GM12878 (cell line): ENCODE measurements at regions not wholly inside any gene's neighbourhood (a gene's known extent, or its start where the extent isn't known, plus 50 kb on each side); places are given as distances from the start of the nearest gene placed in this dataset.

Source experiments
- ATAC-seq: fragments of 200-7000 bp; cut with Tn5 transposase; 3 replicates; pipeline ENCODE4 v1.9.1; 2020; ENCODE audit warnings: mild to moderate bottlenecking, moderate library complexity
- BruUV-seq: library from RNA; stranded (reverse); fragments of 400-500 nt; replicated peaks from 2 replicates; lab custom pipeline; 2021; lab: Mats Ljungman, UMichigan
- CTCF ChIA-PET: fragments of 300-600 bp; sonication (Branson Sonifier 250); formaldehyde crosslinking; extraction: SDS; loops from one replicate; lab custom pipeline; 2021; ENCODE audit warnings: inconsistent platforms; lab: Yijun Ruan, JAX
- POLR2A ChIA-PET: fragments of 350-600 bp; formaldehyde crosslinking; extraction: SDS; loops from one replicate; lab custom pipeline; 2021; ENCODE audit warnings: inconsistent platforms; lab: Charles Lee
- RAD21 ChIA-PET: fragments of 300-600 bp; sonication (Branson Sonifier 250); formaldehyde crosslinking; loops from one replicate; lab custom pipeline; 2023; ENCODE audit warnings: antibody characterized with exemption; ENCODE audit not compliant: unreplicated experiment; lab: Charles Lee
- SMC1A ChIA-PET: fragments of 300-600 bp; sonication (Branson Sonifier 250); formaldehyde crosslinking; loops from one replicate; lab custom pipeline; 2023; ENCODE audit not compliant: unreplicated experiment, uncharacterized antibody; lab: Charles Lee
- DNase-seq: peaks from one replicate; pipeline ENCODE4 v3.0.0-alpha.2; 2011; ENCODE audit warnings: low read depth, low spot score
- FAIRE-seq: peaks from 3 replicates; lab custom pipeline; 2011; peaks lifted over from hg19 to GRCh38; lab: Jason Lieb, UNC
- H2AFZ ChIP-seq: 2 replicates; pipeline ENCODE4 v1.6.0; 2011; ENCODE audit warnings: low read depth, low read length, control low read depth; ENCODE audit not compliant: control insufficient read depth
- H3K27ac ChIP-seq: 2 replicates; pipeline ENCODE4 v1.5.1; 2011; ENCODE audit warnings: control low read depth; ENCODE audit not compliant: control insufficient read depth, insufficient read depth
- H3K27me3 ChIP-seq, 2 experiments: replicated peaks in 1 of 2; 2 replicates each; pipeline versions ENCODE4 v1.6.0 to v1.6.1; 2011; ENCODE audit warnings: low read length in 1 of 2; ENCODE audit not compliant: control insufficient read depth in 2 of 2, insufficient read depth in 2 of 2
- H3K36me3 ChIP-seq, 2 experiments: 2 replicates each; pipeline ENCODE4 v1.5.1; 2011; ENCODE audit warnings: low read length in 1 of 2; ENCODE audit not compliant: control insufficient read depth in 2 of 2, insufficient read depth in 2 of 2
- H3K4me1 ChIP-seq: 2 replicates; pipeline ENCODE4 v1.6.1; 2011; ENCODE audit warnings: mild to moderate bottlenecking, low read length, moderate library complexity, mixed read lengths; ENCODE audit not compliant: control insufficient read depth, insufficient read depth
- H3K4me2 ChIP-seq: 2 replicates; pipeline ENCODE4 v1.6.0; 2011; ENCODE audit warnings: control low read depth; ENCODE audit not compliant: control insufficient read depth, insufficient read depth
- H3K4me3 ChIP-seq: fragments of 200-600 bp; sonication (generic); 2 replicates; pipeline ENCODE4 v1.5.1; 2016
- H3K79me2 ChIP-seq: 2 replicates; pipeline ENCODE4 v1.6.0; 2011; ENCODE audit warnings: low read length; ENCODE audit not compliant: control insufficient read depth, insufficient read depth
- H3K9ac ChIP-seq: 2 replicates; pipeline ENCODE4 v1.8.0; 2011; ENCODE audit warnings: low read length, control low read depth, mixed read lengths; ENCODE audit not compliant: control insufficient read depth, insufficient read depth
- H3K9me3 ChIP-seq: replicated peaks from 3 replicates; pipeline ENCODE4 v1.5.1; 2011; ENCODE audit warnings: mild to moderate bottlenecking, low read length; ENCODE audit not compliant: control insufficient read depth, insufficient read depth
- H4K20me1 ChIP-seq: 2 replicates; pipeline ENCODE4 v1.6.0; 2011; ENCODE audit not compliant: control insufficient read depth, insufficient read depth
- FOXM1 ChIP-seq: IDR thresholded peaks from 2 replicates; pipeline ENCODE4 v1.6.1; 2012; ENCODE audit warnings: low read depth, mild to moderate bottlenecking, inconsistent platforms, low read length, moderate library complexity
- HDGF ChIP-seq: fragments of 450-650 bp; IDR thresholded peaks from 2 replicates; pipeline ENCODE4 v1.6.1; 2016; ENCODE audit warnings: antibody characterized with exemption
- HSF1 ChIP-seq: fragments of 150-350 bp; IDR thresholded peaks from 2 replicates; pipeline ENCODE4 v1.6.1; 2014; ENCODE audit warnings: mild to moderate bottlenecking, low read depth, low read length
- IKZF1 ChIP-seq: fragments of 450-650 bp; conservative IDR thresholded peaks from 2 replicates; pipeline ENCODE4 v1.6.1; 2017; ENCODE audit warnings: antibody characterized with exemption, mild to moderate bottlenecking
- NBN ChIP-seq: fragments of 450-650 bp; IDR thresholded peaks from 2 replicates; pipeline ENCODE4 v1.6.1; 2016
- NR2C2 ChIP-seq: IDR thresholded peaks from 2 replicates; pipeline ENCODE4 v1.6.1; 2011; ENCODE audit warnings: borderline replicate concordance, low read depth; ENCODE audit not compliant: control insufficient read depth, insufficient read length
- PAX5 ChIP-seq: IDR thresholded peaks from 2 replicates; pipeline ENCODE4 v1.6.1; 2011; ENCODE audit warnings: low read depth, low read length, borderline replicate concordance
- PAX8 ChIP-seq: fragments of 450-650 bp; IDR thresholded peaks from 2 replicates; pipeline ENCODE4 v1.6.1; 2017; ENCODE audit warnings: mild to moderate bottlenecking, moderate library complexity
- RELA ChIP-seq: fragments of 450-650 bp; IDR thresholded peaks from 2 replicates; pipeline ENCODE4 v1.8.0; 2014; ENCODE audit warnings: borderline replicate concordance; ENCODE audit not compliant: partially characterized antibody
- STAT3 ChIP-seq: IDR thresholded peaks from 2 replicates; pipeline ENCODE4 v1.6.1; 2011; ENCODE audit warnings: low read depth, low read length, improper control_type of control experiment
- TBL1XR1 ChIP-seq: IDR thresholded peaks from 2 replicates; pipeline ENCODE4 v1.6.1; 2012; ENCODE audit warnings: low read depth, low read length, improper control_type of control experiment
- TCF3 ChIP-seq: IDR thresholded peaks from 2 replicates; pipeline ENCODE4 v1.6.1; 2012; ENCODE audit warnings: low read depth, mild to moderate bottlenecking, low read length, borderline replicate concordance; ENCODE audit not compliant: insufficient read depth
- ZNF274 ChIP-seq: IDR thresholded peaks from one replicate; pipeline ENCODE4 v1.8.0; 2011; ENCODE audit not compliant: insufficient read length, insufficient read depth
- ZNF622 ChIP-seq: fragments of 450-650 bp; IDR thresholded peaks from 2 replicates; pipeline ENCODE4 v1.6.1; 2017; ENCODE audit warnings: mild to moderate bottlenecking, inconsistent platforms
- WGBS: methylation state at CpG from one replicate; pipeline ENCODE4 v1.1.6; 2016; ENCODE audit warnings: low lambda C conversion rate; ENCODE audit not compliant: insufficient replicate concordance, insufficient coverage; ENCODE audit errors: missing lambda C conversion rate; 5-methylcytosine and 5-hydroxymethylcytosine counted together
- in situ Hi-C: fragments of 300-500 bp; cut with MboI; formaldehyde crosslinking; loops from 9 replicates; pipeline ENCODE4 v1.14.3; 2018; ENCODE audit warnings: mixed read lengths
- intact Hi-C: fragments of 100-400 bp; cut with micrococcal nuclease; formaldehyde crosslinking; loops from one replicate; pipeline ENCODE4 v1.14.2; 2022; ENCODE audit not compliant: unreplicated experiment

GRCh38 chr4:123802933-123803332, 406.3 kb downstream of the SPRY1 start:
- no peak overlapping the region for H2AFZ ChIP-seq
- intact Hi-C loops (no loop called here), in situ Hi-C loops (no loop called here)
- no peaks in the 10 kb centered on the region for H3K27me3 ChIP-seq
- no peak for ATAC-seq
- RAD21 ChIA-PET: no interaction called here
- H3K4me3 ChIP-seq: no peak overlapping the region
- H4K20me1 ChIP-seq: no peaks in the 10 kb centered on the region
- no peak overlapping the region for H3K27ac ChIP-seq
- H3K79me2 ChIP-seq: no peaks in the 10 kb centered on the region
- H3K4me2 ChIP-seq: no peak overlapping the region
- H3K4me1 ChIP-seq: no peaks in the 10 kb centered on the region
- no peaks in the 10 kb centered on the region for H3K36me3 ChIP-seq
- TF ChIP-seq ZNF274 (no peak), TBL1XR1 (no peak), ZNF622 (no peak)
- TF ChIP-seq, all 136 proteins: peak for 0
- no TSS peak for BruUV-seq
- no peak for FAIRE-seq
- ChIA-PET POLR2A (no interaction called here), SMC1A (interaction anchor here (1.4 kb wide), 1 partner anchor 30 kb away, joined by 4 read pairs; no protein-coding TSS in a partner anchor), CTCF (no interaction called here)
- H3K9ac ChIP-seq: no peak overlapping the region
- no peaks in the 10 kb centered on the region for H3K9me3 ChIP-seq
- 0% methylated on average over 2 of the region's 2 CpGs for WGBS
- DNase-seq: no peak

GRCh38 chr4:123804196-123804721, 407.7 kb downstream of the SPRY1 start:
- H3K9ac ChIP-seq: no peak overlapping the region
- in situ Hi-C loops: no loop called here
- ChIA-PET SMC1A (interaction anchor here (1.4 kb wide), 1 partner anchor 31 kb away, joined by 4 read pairs; no protein-coding TSS in a partner anchor), RAD21 (no interaction called here), POLR2A (no interaction called here), CTCF (no interaction called here)
- H4K20me1 ChIP-seq: no peaks in the 10 kb centered on the region
- H3K4me2 ChIP-seq: no peak overlapping the region
- no peak for TF ChIP-seq HSF1
- TF ChIP-seq TCF3: no peak
- no peak for TF ChIP-seq NR2C2
- TF ChIP-seq NBN: no peak
- TF ChIP-seq STAT3: no peak
- no peak for TF ChIP-seq PAX5
- no peak for TF ChIP-seq FOXM1
- no peak for TF ChIP-seq RELA
- no peak for TF ChIP-seq PAX8
- TF ChIP-seq IKZF1: no peak
- no peak for TF ChIP-seq HDGF
- intact Hi-C loops: no loop called here
- H3K4me3 ChIP-seq: no peak overlapping the region
- H3K9me3 ChIP-seq: no peaks in the 10 kb centered on the region
- no peaks in the 10 kb centered on the region; a peak in 1 of 4 replicates for H3K27me3 ChIP-seq
- FAIRE-seq (no peak), ATAC-seq (no peak), DNase-seq (no peak)
- H2AFZ ChIP-seq: no peak overlapping the region
- H3K36me3 ChIP-seq: no peaks in the 10 kb centered on the region
- WGBS: 21% methylated on average over 3 of the region's 3 CpGs
- H3K79me2 ChIP-seq: no peaks in the 10 kb centered on the region
- no peak overlapping the region for H3K27ac ChIP-seq
- BruUV-seq: no TSS peak
- no peaks in the 10 kb centered on the region for H3K4me1 ChIP-seq
